ENCODE measurements at regions not wholly inside any gene's neighbourhood (a gene's known extent, or its start where the extent isn't known, plus 50 kb on each side); places are given as distances from the start of the nearest gene placed in this dataset.

DNA sequence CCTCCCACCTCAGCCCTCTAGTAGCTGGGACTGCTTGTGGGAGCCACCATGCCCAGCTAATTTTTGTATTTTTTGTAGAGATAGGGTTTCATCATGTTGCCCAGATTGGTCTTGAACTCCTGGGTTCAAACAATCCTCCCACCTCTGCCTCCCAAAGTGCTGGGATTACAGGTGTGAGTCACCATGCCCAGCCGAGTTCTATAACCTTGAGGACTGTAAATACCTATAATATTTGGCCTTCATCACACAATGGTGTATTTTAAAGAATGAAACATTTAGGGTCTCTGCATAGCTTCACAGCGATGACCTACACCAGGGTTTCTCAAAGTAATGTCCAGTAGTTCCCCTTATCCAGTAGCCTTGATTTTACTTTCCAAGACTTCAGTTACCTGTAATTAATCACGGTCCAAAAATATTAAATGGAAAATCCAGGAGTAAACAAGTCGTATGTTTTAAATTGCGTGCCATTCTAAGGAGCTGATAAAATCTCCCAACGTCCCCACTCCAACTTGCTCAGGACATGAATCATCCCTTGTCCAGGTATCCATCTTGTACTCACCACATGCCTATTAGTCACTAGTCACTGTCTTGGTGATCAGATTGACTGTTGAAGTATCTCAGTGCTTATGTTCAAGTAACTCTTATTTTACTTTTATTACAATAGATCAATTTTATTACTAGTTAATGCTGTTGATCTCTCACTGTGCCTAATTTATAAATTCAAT is 368.2 kb downstream of the BTG1 start:
- H3K4me1 ChIP-seq, result peaks cover 5% of the 10 kb centered on the region; the same call in 1 of the 2 replicates
- no peaks in the 10 kb centered on the region for H3K4me1 Mint-ChIP-seq (ENCODE audit: low read depth, unreplicated experiment)
- ChIA-PET CTCF (no interaction called here), POLR2A (no interaction called here)
- BruUV-seq (replicated peaks), result no TSS peak
- TF ChIP-seq, protein P1, sequence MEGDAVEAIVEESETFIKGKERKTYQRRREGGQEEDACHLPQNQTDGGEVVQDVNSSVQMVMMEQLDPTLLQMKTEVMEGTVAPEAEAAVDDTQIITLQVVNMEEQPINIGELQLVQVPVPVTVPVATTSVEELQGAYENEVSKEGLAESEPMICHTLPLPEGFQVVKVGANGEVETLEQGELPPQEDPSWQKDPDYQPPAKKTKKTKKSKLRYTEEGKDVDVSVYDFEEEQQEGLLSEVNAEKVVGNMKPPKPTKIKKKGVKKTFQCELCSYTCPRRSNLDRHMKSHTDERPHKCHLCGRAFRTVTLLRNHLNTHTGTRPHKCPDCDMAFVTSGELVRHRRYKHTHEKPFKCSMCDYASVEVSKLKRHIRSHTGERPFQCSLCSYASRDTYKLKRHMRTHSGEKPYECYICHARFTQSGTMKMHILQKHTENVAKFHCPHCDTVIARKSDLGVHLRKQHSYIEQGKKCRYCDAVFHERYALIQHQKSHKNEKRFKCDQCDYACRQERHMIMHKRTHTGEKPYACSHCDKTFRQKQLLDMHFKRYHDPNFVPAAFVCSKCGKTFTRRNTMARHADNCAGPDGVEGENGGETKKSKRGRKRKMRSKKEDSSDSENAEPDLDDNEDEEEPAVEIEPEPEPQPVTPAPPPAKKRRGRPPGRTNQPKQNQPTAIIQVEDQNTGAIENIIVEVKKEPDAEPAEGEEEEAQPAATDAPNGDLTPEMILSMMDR (IDR thresholded peaks at IDR 0.05; ENCODE audit: insufficient read depth in 1 of 2, low read depth in 1 of 2, low read length in 1 of 2, severe bottlenecking in 1 of 2, unreplicated experiment in 1 of 2), result no peak
- H3K27me3 ChIP-seq (replicated peaks; ENCODE audit: control insufficient read depth, insufficient read depth, low read length), result no peaks in the 10 kb centered on the region
- intact Hi-C loops (cut with micrococcal nuclease; ENCODE audit: unreplicated experiment), result no loop called here
- no peak overlapping the region for H3K27ac Mint-ChIP-seq (ENCODE audit: unreplicated experiment)
- no peaks in the 10 kb centered on the region for H3K9me3 ChIP-seq
- H3K9me3 Mint-ChIP-seq (ENCODE audit: unreplicated experiment), result no peaks in the 10 kb centered on the region
- no peak overlapping the region for H3K4me3 ChIP-seq (ENCODE audit: low read depth, low read length)
- no peaks in the 10 kb centered on the region for H3K27me3 Mint-ChIP-seq (ENCODE audit: insufficient read depth, unreplicated experiment)
- DNase-seq, result no peak
- no peak overlapping the region for H3K4me3 Mint-ChIP-seq (ENCODE audit: unreplicated experiment)
- H3K36me3 Mint-ChIP-seq (ENCODE audit: insufficient read depth, unreplicated experiment), result no peaks in the 10 kb centered on the region
- H3K36me3 ChIP-seq (ENCODE audit: control insufficient read depth, insufficient read depth, low read length), result no peaks in the 10 kb centered on the region

GRCh38 chr12:91774434-91774921 is 371.2 kb downstream of the BTG1 start:
- no peak overlapping the region for H3K4me3 ChIP-seq (ENCODE audit: low read depth, low read length)
- H3K36me3 Mint-ChIP-seq (ENCODE audit: insufficient read depth, unreplicated experiment), result no peaks in the 10 kb centered on the region
- no TSS peak for BruUV-seq (replicated peaks)
- ChIA-PET POLR2A (no interaction called here), CTCF (no interaction called here)
- H3K27me3 ChIP-seq (replicated peaks; ENCODE audit: control insufficient read depth, insufficient read depth, low read length), result no peaks in the 10 kb centered on the region
- H3K4me1 ChIP-seq, result peaks cover 4% of the 10 kb centered on the region; the same call in 1 of the 2 replicates
- DNase-seq, result no peak
- no peaks in the 10 kb centered on the region for H3K9me3 ChIP-seq
- TF ChIP-seq, protein P1 (IDR thresholded peaks at IDR 0.05; ENCODE audit: insufficient read depth in 1 of 2, low read depth in 1 of 2, low read length in 1 of 2, severe bottlenecking in 1 of 2, unreplicated experiment in 1 of 2), result no peak
- no peaks in the 10 kb centered on the region for H3K27me3 Mint-ChIP-seq (ENCODE audit: insufficient read depth, unreplicated experiment)
- H3K9me3 Mint-ChIP-seq (ENCODE audit: unreplicated experiment), result no peaks in the 10 kb centered on the region
- H3K4me1 Mint-ChIP-seq (ENCODE audit: low read depth, unreplicated experiment), result no peaks in the 10 kb centered on the region
- no peak overlapping the region for H3K27ac Mint-ChIP-seq (ENCODE audit: unreplicated experiment)
- no peak overlapping the region for H3K4me3 Mint-ChIP-seq (ENCODE audit: unreplicated experiment)
- intact Hi-C loops (cut with micrococcal nuclease; ENCODE audit: unreplicated experiment), result no loop called here
- no peaks in the 10 kb centered on the region for H3K36me3 ChIP-seq (ENCODE audit: control insufficient read depth, insufficient read depth, low read length)

DNA sequence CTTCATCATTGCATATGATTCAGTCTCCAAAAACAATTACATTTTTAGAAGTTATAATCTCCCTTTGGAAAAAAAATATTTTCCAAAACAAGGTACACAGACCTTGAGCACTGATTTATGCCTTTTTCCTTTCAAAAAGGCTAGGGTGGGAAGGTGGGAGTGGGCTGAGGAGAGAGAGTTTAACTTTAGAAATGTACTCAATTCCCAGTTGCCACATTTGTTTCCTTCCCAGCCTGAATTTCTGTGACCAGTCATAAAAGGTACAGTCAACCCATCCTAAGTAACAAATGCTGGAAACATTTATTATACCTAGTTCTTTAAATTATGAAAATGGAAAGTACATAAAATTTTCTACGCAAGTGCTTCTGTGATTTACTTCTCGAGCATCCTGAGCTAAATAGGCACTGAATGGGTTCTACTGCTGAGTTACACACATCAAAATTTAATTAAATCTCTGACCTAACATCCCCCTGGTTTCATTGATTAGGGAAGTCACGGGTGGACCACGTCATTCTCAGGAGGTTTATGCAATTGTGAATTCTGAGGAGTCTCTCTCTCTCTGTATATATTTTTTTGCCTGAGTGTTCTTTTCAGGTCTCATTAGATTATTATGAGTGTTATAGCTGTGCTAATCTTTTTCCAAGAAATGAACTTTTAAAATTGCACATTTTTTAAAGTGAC is 371.8 kb downstream of the BTG1 start:
- no peaks in the 10 kb centered on the region for H3K9me3 ChIP-seq
- ChIA-PET CTCF (no interaction called here), POLR2A (no interaction called here)
- no peak overlapping the region for H3K4me3 ChIP-seq (ENCODE audit: low read depth, low read length)
- no TSS peak for BruUV-seq (replicated peaks)
- H3K36me3 ChIP-seq (ENCODE audit: control insufficient read depth, insufficient read depth, low read length), result no peaks in the 10 kb centered on the region
- no peaks in the 10 kb centered on the region for H3K9me3 Mint-ChIP-seq (ENCODE audit: unreplicated experiment)
- intact Hi-C loops (cut with micrococcal nuclease; ENCODE audit: unreplicated experiment), result no loop called here
- DNase-seq, result no peak
- TF ChIP-seq, protein P1 (IDR thresholded peaks at IDR 0.05; ENCODE audit: insufficient read depth in 1 of 2, low read depth in 1 of 2, low read length in 1 of 2, severe bottlenecking in 1 of 2, unreplicated experiment in 1 of 2), result no peak
- H3K4me1 Mint-ChIP-seq (ENCODE audit: low read depth, unreplicated experiment), result no peaks in the 10 kb centered on the region
- H3K4me1 ChIP-seq, result no peaks in the 10 kb centered on the region
- no peaks in the 10 kb centered on the region for H3K27me3 ChIP-seq (replicated peaks; ENCODE audit: control insufficient read depth, insufficient read depth, low read length)
- H3K27ac Mint-ChIP-seq (ENCODE audit: unreplicated experiment), result no peak overlapping the region
- H3K36me3 Mint-ChIP-seq (ENCODE audit: insufficient read depth, unreplicated experiment), result no peaks in the 10 kb centered on the region
- no peak overlapping the region for H3K4me3 Mint-ChIP-seq (ENCODE audit: unreplicated experiment)
- H3K27me3 Mint-ChIP-seq (ENCODE audit: insufficient read depth, unreplicated experiment), result no peaks in the 10 kb centered on the region
